ENCODE measurements at regions not wholly inside any gene's neighbourhood (a gene's known extent, or its start where the extent isn't known, plus 50 kb on each side); places are given as distances from the start of the nearest gene placed in this dataset.

DNA sequence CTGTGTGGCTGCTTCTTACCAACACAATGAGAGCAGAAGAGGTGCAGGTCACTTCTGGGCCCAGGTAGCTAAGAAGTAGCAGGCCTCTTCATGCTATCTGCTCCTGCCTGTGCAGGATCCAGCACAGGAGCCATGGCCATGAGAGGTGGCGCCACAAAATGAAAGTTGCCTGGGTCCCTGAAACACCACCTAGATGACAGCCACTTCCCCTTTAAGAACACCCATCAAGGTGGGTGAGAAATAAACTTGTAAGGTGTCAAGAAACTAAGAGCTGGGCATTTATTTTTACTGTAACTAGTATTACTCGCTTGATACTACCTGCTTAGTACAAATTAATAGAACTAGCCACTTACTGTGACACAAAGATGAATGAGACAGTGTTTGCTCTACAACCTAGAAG, 484.6 kb upstream of the TBL1XR1 start:
- peaks cover 20% of the 10 kb centered on the region for H3K4me1 Mint-ChIP-seq (ENCODE audit: low read depth)
- no peaks in the 10 kb centered on the region for H3K36me3 Mint-ChIP-seq
- H3K27me3 Mint-ChIP-seq = no peaks in the 10 kb centered on the region
- H3K9me3 Mint-ChIP-seq (ENCODE audit: low read depth) = no peaks in the 10 kb centered on the region
- no peak overlapping the region for H3K4me3 Mint-ChIP-seq
- H3K27ac Mint-ChIP-seq = no peak overlapping the region

DNA sequence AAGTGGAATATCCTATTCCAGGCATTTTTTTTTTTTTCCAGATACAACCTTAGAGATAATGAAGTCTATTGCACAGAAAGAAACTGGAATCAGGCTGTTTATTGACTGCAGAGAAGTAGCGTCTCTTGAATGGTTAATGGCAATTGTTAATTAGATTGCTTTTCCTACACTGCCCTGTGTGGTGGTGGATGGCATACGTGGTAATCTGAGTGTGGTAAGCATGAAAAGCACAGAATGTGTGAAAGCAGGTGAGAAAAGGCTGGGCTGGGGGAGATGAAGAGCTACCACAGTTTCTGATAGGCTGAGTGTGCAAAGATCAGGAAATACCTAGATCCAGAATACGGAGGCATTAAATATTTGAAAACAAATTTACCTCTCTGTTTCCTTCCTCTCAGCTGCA, 486.3 kb upstream of the TBL1XR1 start:
- Mint-ChIP-seq H3K27me3 (no peaks in the 10 kb centered on the region), H3K9me3 (ENCODE audit: low read depth) (no peaks in the 10 kb centered on the region), H3K4me1 (ENCODE audit: low read depth) (peaks cover 20% of the 10 kb centered on the region), H3K4me3 (no peak overlapping the region), H3K27ac (no peak overlapping the region), H3K36me3 (no peaks in the 10 kb centered on the region)

DNA sequence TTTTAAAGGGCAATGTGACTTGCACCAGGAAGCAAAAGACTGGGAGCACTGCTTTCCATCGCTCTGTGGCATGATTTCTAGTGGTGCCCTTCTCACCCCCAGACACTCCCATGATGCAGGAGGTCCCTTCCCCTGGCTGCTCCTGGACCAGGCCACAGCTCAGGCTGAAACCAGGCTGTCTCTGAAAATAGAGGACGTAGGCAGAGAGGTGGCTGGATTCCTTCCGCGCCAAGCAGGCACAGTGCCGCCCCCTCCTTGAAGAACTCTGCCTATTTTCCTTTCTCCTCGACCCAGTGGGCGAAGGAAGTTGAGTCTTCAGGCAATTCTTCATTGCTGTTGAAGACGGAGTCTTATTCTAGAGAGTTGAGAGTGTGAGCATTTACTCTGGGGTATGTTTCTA, 489.4 kb upstream of the TBL1XR1 start:
- no peaks in the 10 kb centered on the region for H3K36me3 Mint-ChIP-seq
- H3K4me1 Mint-ChIP-seq (ENCODE audit: low read depth) = peaks cover 7% of the 10 kb centered on the region
- no peak overlapping the region for H3K4me3 Mint-ChIP-seq
- H3K9me3 Mint-ChIP-seq (ENCODE audit: low read depth) = no peaks in the 10 kb centered on the region
- no peaks in the 10 kb centered on the region for H3K27me3 Mint-ChIP-seq
- no peak overlapping the region for H3K27ac Mint-ChIP-seq

DNA sequence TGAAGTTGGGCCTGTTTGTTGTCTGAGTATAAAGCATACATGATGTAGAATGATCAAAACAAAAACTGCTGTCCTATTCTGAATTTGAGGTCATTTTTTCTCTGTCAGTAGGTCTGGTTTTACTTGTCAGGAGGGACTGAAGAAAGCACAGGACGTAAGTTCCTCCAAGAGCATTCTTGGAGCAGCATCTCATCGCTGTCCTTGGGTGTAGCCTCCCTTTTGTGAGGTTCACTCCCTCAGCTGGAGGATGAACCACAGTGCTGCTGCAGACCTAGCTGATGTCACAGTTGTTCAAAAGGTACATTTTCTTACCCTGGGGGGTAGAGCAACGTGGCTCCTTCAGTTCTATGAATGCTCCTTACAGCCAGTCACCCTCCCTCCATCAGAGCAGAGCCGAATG, 490.0 kb upstream of the TBL1XR1 start:
- H3K27me3 Mint-ChIP-seq = no peaks in the 10 kb centered on the region
- H3K27ac Mint-ChIP-seq = no peak overlapping the region
- peaks cover 4% of the 10 kb centered on the region for H3K4me1 Mint-ChIP-seq (ENCODE audit: low read depth)
- H3K36me3 Mint-ChIP-seq = no peaks in the 10 kb centered on the region
- H3K4me3 Mint-ChIP-seq = no peak overlapping the region
- no peaks in the 10 kb centered on the region for H3K9me3 Mint-ChIP-seq (ENCODE audit: low read depth)

DNA sequence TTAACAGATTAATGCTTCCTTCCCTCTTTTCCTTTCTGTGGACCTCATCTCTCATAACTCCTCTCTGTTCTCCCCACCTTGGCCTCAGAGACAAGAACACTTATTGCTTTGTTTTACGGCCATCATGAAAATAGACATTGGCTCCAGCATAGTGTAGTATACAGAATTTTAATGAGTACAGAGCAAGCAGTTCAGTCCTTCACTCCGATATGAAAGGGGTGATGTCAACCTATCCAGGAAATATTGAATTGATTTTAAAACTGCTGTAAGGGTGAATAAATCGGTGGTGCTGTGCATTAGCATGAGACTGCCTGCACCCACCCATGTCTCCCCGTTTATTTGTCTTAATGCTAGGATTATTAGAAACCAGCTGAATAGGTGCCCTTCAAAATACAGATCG, 490.9 kb upstream of the TBL1XR1 start:
- Mint-ChIP-seq H3K36me3 (no peaks in the 10 kb centered on the region), H3K4me1 (ENCODE audit: low read depth) (peaks cover 4% of the 10 kb centered on the region), H3K27me3 (no peaks in the 10 kb centered on the region), H3K27ac (no peak overlapping the region), H3K9me3 (ENCODE audit: low read depth) (no peaks in the 10 kb centered on the region), H3K4me3 (no peak overlapping the region)

DNA sequence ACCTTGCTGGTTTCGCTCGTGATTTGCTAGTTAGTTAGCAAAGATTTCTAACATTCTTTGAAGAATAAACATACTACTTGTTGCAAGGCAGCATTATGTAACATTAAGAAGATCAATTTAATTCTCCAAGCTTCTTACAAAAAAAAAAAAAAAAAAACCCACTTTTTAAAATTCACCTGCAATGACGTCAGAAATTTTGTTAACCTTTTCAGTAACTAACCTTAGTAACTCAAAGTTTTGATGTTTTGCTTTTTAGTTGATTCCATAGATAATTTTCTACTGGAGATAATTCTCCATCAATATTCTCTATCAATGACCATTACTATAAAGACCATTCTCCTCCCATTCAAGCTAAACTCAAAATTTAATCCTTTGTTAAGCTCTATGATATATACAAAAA, 491.8 kb upstream of the TBL1XR1 start:
- Mint-ChIP-seq H3K36me3 (no peaks in the 10 kb centered on the region), H3K27ac (no peak overlapping the region), H3K4me1 (ENCODE audit: low read depth) (peaks cover 2% of the 10 kb centered on the region), H3K9me3 (ENCODE audit: low read depth) (no peaks in the 10 kb centered on the region), H3K27me3 (no peaks in the 10 kb centered on the region), H3K4me3 (no peak overlapping the region)

DNA sequence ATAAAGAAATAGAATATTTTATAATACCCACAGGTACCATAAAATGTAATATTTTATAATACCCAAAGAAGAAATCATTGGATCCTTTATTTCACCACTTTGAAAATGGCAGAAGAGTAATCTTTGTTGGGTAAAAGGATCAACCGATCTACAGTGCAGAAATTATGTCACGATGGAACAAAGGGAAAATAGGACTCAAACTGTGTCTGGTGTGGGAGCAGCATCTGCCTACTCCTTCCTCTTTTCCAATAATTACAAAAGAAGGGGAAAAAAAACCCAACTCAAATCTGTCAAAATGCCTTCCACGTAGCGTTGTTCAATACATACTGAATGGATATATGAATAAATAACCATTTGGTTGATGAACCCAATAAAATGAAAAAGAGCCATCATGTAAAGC, 492.6 kb upstream of the TBL1XR1 start:
- no peak overlapping the region for H3K27ac Mint-ChIP-seq
- H3K36me3 Mint-ChIP-seq = no peaks in the 10 kb centered on the region
- H3K4me1 Mint-ChIP-seq (ENCODE audit: low read depth) = peaks cover 6% of the 10 kb centered on the region
- no peak overlapping the region for H3K4me3 Mint-ChIP-seq
- H3K27me3 Mint-ChIP-seq = no peaks in the 10 kb centered on the region
- no peaks in the 10 kb centered on the region for H3K9me3 Mint-ChIP-seq (ENCODE audit: low read depth)

DNA sequence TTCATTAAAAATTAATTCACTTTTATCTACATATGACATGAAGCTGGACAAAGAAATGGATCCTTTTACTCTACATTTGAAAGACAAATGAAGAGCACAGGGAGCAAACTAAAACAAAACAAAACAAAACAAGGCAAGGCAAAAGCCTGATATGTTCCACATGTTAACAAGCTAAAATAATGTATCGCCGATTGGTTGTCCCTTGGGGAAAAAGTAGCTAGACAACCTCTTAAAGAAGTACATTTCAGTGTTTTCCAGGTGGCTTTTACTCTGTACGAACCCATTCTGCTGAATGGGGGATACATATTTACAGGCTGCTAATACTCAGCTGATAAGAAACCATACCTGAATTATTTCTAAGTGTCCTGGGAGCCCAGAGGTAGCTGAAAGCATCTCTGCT, 493.0 kb upstream of the TBL1XR1 start:
- Mint-ChIP-seq H3K4me1 (ENCODE audit: low read depth) (peaks cover 6% of the 10 kb centered on the region), H3K27ac (no peak overlapping the region), H3K4me3 (no peak overlapping the region), H3K36me3 (no peaks in the 10 kb centered on the region), H3K27me3 (no peaks in the 10 kb centered on the region), H3K9me3 (ENCODE audit: low read depth) (no peaks in the 10 kb centered on the region)

DNA sequence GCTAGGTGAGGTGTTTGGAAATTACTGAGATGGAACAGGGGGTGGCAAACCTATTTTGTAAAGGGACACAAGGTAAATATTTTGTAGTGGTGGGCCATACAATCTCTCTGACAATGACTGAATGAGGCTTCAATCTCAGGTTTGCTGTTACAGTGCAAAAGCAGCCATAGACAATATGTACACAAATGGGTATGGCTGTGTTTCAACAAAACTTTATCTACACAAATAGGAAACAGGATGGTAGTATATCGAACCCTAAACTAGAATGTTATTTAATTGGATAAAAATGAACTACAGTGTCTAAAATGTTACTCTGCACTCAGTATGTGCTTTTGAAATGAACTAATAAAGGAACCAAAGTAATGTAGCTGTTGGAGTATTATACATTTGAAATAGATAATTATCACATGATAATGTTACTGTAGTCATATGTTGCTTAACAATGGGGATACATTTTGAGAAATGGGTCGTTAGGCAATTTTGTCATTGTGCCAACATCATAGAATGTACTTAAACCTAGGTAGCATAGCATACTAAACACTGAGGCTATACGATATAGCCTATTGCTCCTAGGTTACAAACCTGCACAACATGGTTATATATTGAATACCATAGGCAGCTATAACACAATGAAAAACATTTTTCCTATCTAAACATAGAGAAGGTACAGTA, 495.2 kb upstream of the TBL1XR1 start:
- H3K4me1 Mint-ChIP-seq (ENCODE audit: low read depth) = peaks cover 6% of the 10 kb centered on the region
- H3K36me3 Mint-ChIP-seq = peaks cover 5% of the 10 kb centered on the region
- no peak overlapping the region for H3K4me3 Mint-ChIP-seq
- H3K27me3 Mint-ChIP-seq = no peaks in the 10 kb centered on the region
- H3K27ac Mint-ChIP-seq = no peak overlapping the region
- no peaks in the 10 kb centered on the region for H3K9me3 Mint-ChIP-seq (ENCODE audit: low read depth)

DNA sequence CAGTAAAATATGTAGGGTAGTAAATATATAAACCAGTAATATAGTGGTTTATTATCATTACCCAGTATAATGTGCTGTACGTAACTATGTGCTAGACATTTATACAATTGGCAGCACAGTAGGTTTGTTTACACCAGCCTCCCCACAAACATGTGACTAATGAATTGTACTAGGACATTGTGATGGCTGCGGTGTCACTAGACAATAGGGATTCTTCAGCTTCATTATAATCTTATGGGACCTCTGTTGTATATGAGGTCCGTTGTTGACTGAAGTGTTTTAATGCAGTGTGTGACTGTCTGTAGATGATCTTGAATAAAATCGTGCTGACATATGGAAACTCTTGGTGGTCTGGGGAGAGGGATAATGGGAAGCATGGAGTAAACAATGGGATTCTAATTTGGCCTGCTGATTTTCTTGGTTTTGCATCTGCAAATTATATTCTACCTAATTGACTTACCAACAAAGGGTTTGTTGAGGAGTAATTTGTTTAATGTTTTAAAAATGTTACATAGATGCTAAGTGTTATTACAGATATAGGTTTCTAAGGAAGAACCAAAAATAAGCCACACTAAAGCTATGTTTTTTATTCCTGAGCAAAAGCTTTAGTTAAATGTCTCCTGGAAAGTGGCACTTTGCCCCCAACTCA, 496.5 kb upstream of the TBL1XR1 start:
- Mint-ChIP-seq H3K27ac (no peak overlapping the region), H3K4me3 (no peak overlapping the region), H3K36me3 (peaks cover 5% of the 10 kb centered on the region), H3K4me1 (ENCODE audit: low read depth) (peaks cover 6% of the 10 kb centered on the region), H3K9me3 (ENCODE audit: low read depth) (no peaks in the 10 kb centered on the region), H3K27me3 (no peaks in the 10 kb centered on the region)

DNA sequence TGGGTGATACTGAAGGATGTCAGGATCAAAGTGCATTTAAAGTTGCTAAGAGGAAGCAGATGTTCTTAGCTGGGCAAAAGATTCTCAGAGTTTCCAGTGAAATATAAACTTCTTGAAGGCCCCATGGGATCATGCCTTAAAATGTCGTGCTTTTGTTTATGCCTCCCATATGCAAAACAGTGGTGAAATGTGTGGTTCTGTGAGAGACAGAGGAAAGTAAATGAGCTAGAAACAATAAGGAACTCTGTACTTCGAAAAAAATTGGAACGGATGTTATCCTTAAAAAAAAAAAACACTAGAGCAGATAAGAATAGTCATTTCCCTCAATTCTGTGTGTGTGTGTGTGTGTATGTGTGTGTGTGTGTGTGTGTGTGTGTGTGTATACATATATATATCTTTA, 497.0 kb upstream of the TBL1XR1 start:
- H3K4me1 Mint-ChIP-seq (ENCODE audit: low read depth) = peaks cover 6% of the 10 kb centered on the region
- no peak overlapping the region for H3K27ac Mint-ChIP-seq
- no peaks in the 10 kb centered on the region for H3K27me3 Mint-ChIP-seq
- peaks cover 5% of the 10 kb centered on the region for H3K36me3 Mint-ChIP-seq
- H3K9me3 Mint-ChIP-seq (ENCODE audit: low read depth) = no peaks in the 10 kb centered on the region
- H3K4me3 Mint-ChIP-seq = no peak overlapping the region

DNA sequence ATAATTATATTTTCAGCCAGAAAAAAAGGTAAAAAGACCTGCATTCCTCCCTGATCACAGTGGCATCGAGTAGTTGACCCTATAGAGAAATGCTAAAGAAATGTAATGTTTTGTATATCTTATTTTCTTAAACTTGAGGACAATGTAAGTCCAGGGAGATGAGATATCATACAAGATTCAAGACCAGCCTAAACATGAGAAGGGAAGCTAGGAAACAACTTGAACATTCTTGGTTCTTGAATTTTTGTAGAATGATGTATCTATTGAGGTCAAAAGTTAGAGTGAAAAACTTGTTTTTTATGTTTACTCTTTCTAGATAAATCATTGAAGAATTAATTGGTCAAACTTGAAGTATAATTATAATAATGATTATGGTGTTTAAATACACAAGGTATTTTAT, 497.7 kb upstream of the TBL1XR1 start:
- Mint-ChIP-seq H3K27me3 (no peaks in the 10 kb centered on the region), H3K4me3 (no peak overlapping the region), H3K36me3 (peaks cover 5% of the 10 kb centered on the region), H3K4me1 (ENCODE audit: low read depth) (peaks cover 6% of the 10 kb centered on the region), H3K27ac (no peak overlapping the region), H3K9me3 (ENCODE audit: low read depth) (no peaks in the 10 kb centered on the region)

DNA sequence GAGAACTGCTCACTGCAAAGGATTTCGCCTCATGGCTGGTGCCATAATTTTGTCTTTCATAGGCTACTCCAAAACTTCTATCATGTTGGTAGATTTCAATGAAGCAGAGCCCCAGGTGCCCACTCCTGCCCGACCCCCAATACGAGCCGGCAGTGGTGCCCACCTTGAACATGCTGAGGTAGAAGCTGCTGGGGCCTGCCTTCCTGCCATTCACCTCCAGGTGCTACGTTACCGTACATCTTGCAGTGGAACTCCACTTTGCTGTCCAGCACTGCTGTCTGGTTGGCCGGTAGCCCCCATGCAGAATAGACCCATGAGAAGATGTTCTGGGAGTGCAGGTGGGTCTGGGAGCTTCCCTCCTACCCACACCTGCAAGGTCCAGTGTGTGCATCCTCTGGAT, 502.8 kb upstream of the TBL1XR1 start:
- Mint-ChIP-seq H3K36me3 (peaks cover 5% of the 10 kb centered on the region), H3K4me3 (no peak overlapping the region), H3K4me1 (ENCODE audit: low read depth) (no peaks in the 10 kb centered on the region), H3K27ac (no peak overlapping the region), H3K9me3 (ENCODE audit: low read depth) (no peaks in the 10 kb centered on the region), H3K27me3 (no peaks in the 10 kb centered on the region)

DNA sequence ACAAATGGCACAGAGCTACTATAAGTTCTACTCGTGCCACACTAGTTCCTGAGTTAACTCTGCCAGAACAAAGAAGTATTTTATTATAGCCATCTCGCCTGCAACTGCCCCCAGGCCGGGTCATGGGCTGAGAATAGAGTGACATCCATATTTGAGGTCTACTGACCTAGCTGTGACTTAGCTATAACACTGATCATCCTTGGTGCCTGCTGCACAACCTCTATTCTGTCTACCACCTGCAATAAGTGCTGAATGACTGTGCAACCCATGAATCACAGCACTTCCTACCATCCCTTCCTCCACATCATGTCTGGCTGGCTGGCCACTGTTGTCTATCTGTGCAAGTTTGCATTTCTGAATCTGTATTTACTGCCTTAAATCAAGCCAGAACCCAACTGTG, 506.5 kb upstream of the TBL1XR1 start:
- H3K36me3 Mint-ChIP-seq = no peaks in the 10 kb centered on the region

DNA sequence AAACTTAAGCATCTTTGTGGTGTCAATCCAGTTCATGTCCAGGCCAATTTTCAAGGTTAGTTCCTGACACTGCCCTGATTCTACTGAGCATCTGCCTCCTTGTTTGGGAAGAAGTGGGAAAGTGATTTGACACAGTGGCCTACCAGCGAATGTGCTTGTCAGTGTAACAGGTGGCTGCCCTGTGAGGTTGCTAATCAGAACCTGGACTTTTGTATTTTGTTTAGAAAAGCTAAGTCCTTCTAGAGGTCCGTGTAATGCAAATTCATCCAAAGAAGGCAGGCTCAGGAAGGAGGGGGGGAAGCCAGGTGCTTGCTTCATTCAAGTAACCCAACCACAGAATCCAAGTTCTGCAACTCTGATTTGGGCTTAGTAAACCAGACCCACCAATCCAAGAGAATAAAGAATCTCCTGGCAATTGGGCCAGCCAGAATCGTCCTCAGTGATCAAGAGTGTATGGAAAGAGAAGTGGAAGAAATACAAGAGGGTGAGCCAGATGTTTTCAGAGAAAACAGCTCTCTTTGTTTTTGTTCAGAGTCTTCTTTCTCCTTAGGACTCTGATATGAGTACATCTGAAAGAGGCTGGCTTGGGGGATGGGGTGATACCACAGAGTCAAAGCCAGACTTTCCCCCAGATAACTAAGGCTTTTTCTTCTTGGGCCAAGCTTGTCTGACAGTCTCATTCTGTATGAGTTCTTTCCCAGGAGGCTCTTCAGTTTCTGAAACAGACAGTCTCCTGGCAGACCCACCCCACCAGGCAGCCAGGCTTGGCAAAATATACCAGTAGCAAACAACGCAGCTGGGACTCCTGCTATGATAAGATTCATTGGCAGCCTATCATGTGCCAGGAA, 508.9 kb upstream of the TBL1XR1 start:
- no peaks in the 10 kb centered on the region for H3K9me3 Mint-ChIP-seq (ENCODE audit: low read depth)
- no peaks in the 10 kb centered on the region for H3K27me3 Mint-ChIP-seq
- peaks cover 2% of the 10 kb centered on the region for H3K36me3 Mint-ChIP-seq
- no peak overlapping the region for H3K4me3 Mint-ChIP-seq
- H3K4me1 Mint-ChIP-seq (ENCODE audit: low read depth) = no peaks in the 10 kb centered on the region
- no peak overlapping the region for H3K27ac Mint-ChIP-seq

More for the DNA sequence above, 506.5 kb upstream of the TBL1XR1 start:
- Mint-ChIP-seq H3K27me3 (no peaks in the 10 kb centered on the region), H3K27ac (no peak overlapping the region), H3K9me3 (ENCODE audit: low read depth) (no peaks in the 10 kb centered on the region), H3K4me3 (no peak overlapping the region), H3K4me1 (ENCODE audit: low read depth) (no peaks in the 10 kb centered on the region)

All from activated naive CD8-positive, alpha-beta T cell (primary cell).